Liver (tissue), 2 donors: ENCODE measurements at regions not wholly inside any gene's neighbourhood (a gene's known extent, or its start where the extent isn't known, plus 50 kb on each side); places are given as distances from the start of the nearest gene placed in this dataset.

ENCODE experiments used
- YY1 ChIP-seq: IDR thresholded peaks from 2 replicates; pipeline ENCODE4 v1.6.1; 2016; ENCODE audit warnings: antibody characterized with exemption, mild to moderate bottlenecking
- TF ChIP-seq, protein P1 (sequence below): fragments of 150-350 bp; IDR thresholded peaks from 2 replicates; pipeline ENCODE4 v1.5.1; 2017; ENCODE audit warnings: improper control_type of control experiment, low read depth, low read length; ENCODE audit not compliant: missing input control
- donor health status: healthy.

DNA sequence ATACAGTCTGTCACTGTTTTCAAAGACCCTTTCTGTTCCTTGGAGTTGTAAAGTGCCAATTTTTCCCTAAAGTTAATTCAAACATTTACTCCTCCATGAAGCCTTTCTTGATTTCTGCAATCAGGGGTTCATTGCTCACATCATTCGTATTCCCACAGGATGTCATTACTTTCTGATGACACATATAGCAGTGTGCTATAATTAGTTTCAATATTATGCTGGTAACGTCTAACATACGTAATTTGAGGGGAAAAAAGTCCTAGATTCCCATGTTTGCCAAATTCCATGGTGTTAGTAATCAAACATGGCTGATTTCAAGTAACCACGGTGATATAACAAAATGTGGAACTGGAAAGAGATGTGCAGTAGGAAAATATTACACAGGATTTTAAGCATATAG is 468.2 kb upstream of the MEF2C start:
- TF ChIP-seq, protein P1, sequence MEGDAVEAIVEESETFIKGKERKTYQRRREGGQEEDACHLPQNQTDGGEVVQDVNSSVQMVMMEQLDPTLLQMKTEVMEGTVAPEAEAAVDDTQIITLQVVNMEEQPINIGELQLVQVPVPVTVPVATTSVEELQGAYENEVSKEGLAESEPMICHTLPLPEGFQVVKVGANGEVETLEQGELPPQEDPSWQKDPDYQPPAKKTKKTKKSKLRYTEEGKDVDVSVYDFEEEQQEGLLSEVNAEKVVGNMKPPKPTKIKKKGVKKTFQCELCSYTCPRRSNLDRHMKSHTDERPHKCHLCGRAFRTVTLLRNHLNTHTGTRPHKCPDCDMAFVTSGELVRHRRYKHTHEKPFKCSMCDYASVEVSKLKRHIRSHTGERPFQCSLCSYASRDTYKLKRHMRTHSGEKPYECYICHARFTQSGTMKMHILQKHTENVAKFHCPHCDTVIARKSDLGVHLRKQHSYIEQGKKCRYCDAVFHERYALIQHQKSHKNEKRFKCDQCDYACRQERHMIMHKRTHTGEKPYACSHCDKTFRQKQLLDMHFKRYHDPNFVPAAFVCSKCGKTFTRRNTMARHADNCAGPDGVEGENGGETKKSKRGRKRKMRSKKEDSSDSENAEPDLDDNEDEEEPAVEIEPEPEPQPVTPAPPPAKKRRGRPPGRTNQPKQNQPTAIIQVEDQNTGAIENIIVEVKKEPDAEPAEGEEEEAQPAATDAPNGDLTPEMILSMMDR: no peak
- no peak for TF ChIP-seq YY1
